Globus pallidus (tissue), 1 donor: ENCODE measurements at regions not wholly inside any gene's neighbourhood (a gene's known extent, or its start where the extent isn't known, plus 50 kb on each side); places are given as distances from the start of the nearest gene placed in this dataset.
"Not testable (repeated sequence)": the region's sequence is repeated elsewhere in the genome, so short reads cannot be mapped to it uniquely, and the experiment has no call there.

Experiments used
- DNase-seq: peaks from one replicate; pipeline ENCODE4 v3.0.0-alpha.2; 2015; ENCODE audit warnings: low spot score

DNA sequence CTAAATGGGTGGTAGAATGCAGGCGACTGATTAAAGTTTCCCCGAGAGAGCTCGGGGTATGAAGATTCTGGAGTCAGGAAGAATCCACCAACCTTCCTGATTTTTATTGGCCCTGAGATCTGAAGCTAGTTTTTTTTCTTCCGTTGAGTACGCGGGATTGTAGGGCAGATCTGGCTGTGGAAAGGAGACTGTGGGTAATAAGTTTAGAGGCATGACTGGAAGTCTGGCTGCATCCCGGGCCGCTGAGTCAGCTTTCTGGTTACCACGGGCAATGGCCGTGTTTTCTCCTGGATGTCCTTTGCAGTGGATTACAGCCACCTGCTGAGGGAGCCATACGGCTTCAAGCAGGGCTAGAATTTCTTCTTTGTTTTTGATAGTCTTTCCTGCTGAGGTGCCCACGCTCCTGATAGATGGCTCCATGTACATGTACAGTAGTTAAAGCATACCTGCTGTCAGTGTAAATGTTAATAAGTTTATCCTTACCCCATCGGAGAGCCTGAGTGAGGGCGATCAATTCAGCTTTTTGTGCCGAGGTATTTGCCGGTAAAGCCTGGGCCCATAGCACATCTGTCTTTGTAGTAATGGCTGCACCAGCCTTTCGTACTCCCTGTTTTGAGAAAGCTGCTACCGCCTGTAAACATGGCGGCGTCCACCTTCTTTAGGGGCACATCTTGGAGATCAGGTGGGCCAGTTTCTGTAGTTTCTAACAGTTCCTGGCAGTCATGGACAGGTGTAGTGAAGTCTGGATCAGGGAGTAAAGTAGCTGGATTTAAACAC, 154.0 kb downstream of the TRIM27 start:
- no peak for DNase-seq

DNA sequence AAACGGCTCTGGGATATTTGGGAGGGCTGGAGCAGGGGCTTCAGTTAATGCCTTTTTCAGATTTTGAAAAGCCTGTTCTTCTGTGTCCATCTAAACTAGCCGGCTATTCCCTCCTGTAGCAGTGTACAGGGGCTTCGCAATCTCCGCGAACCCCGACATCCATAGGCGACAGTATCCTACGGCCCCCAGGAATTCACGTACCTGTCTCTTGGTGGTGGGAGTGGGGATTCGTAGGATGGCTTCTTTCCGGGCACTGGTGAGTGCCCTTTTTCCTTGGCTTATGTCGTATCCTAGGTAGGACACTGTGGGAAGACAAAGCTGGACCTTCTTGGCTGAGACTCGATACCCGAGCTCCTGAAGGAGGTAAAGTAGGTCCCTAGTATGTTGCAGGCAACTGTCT, 153.1 kb downstream of the TRIM27 start:
- no peak for DNase-seq

DNA sequence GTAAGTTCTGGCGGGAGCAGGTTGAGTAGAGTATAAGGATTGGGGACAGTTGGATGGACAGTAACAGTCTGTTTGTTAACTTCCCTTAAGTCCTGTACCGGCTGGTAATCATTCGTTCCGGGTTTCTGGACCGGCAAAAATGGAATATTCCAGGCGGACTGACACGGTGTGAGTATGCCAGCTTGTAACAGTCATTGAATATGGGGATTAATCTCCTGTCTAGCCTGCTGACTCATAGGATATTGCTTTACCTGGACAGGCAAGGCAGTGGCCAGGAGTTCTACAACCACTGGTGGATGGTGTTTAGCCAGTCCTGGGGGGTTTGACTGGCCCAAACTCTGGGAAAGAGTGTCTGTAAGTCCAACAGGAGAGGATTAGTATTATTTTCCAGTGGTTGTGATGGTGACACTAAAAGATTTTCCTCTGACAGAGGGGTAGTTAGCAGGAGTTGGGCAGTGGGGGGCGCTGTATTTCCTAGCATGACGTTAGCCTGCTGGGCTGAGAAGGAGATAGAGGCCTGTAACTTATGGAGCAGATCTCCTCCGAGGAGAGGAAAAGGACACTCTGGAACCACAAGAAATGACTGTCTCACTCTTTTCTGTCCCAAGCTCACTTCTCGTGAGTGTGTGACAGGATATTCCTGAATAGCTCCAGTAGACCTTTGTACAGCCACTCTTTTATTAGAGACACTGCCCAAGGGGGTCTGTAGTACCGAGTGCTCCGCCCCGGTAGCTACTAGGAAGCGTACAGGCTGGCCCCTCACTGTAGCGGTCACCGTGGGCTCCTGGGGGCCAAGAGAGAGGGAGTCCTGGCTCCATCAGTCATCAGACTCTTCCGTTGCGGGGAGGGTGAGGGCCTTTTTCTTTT, 152.2 kb downstream of the TRIM27 start:
- DNase-seq, result no peak

DNA sequence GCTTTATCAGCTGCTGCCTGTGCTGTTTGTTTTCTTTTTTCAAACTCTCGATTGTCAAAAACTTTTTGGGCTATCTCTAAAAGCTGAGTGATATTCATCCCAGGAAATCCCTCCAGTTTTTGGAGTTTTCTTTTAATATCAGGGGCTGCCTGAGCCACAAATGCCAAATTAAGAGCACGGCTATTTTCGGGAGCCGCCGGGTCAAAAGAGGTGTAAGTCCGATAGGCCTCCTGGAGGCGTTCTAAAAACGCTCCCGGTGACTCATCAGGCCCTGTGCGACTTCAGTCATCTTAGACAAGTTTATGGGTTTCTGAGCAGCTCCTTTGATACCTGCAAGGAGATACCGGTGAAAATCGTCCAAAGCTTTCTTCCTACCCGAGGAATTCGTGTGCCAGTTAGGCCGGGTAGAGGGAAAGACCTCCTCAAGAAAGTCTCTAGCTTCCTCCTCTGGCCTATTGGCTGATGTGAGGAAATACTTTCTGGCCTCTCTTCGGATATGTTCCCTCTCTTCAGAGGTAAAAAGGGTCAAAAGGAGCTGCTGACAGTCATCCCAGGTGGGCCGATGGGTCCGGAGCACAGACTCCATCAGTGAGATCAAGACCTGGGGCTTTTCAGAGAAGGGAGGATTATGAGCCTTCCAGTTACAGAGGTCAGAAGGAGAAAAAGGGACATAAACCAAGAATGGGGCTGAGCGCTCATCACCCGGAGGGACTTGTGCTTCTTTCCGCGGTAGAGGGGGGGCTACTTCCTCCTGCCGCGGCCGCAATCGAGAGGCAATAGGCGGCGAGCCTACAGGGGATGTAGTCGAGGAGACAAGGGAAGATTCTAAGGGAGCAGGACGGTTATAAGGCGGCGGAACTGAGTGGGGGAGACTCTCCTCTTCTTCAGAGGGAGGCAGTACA, 151.1 kb downstream of the TRIM27 start:
- no peak for DNase-seq

GRCh38 chr6:28774292-28775051, 149.3 kb downstream of the TRIM27 start:
- DNase-seq, result no peak

DNA sequence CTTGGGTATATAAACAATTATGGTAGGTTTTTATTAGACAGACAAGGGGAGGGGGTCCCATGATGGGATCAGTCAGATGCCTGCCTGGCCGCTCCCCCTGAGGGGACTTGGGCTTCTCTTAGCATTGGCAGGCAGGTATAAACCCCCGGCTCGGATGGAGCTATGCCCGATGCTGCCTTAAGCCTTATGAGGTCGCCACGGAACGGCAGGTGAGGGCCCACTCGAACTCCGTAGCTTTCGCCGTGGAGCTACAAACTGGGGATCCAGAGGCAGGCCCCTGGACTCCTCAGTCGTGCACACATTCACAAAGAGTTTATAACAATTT, 148.8 kb downstream of the TRIM27 start:
- no peak for DNase-seq

- no peak for DNase-seq
Observed at GRCh38 chr6:28775405-28776129, 148.2 kb downstream of the TRIM27 start.

DNA sequence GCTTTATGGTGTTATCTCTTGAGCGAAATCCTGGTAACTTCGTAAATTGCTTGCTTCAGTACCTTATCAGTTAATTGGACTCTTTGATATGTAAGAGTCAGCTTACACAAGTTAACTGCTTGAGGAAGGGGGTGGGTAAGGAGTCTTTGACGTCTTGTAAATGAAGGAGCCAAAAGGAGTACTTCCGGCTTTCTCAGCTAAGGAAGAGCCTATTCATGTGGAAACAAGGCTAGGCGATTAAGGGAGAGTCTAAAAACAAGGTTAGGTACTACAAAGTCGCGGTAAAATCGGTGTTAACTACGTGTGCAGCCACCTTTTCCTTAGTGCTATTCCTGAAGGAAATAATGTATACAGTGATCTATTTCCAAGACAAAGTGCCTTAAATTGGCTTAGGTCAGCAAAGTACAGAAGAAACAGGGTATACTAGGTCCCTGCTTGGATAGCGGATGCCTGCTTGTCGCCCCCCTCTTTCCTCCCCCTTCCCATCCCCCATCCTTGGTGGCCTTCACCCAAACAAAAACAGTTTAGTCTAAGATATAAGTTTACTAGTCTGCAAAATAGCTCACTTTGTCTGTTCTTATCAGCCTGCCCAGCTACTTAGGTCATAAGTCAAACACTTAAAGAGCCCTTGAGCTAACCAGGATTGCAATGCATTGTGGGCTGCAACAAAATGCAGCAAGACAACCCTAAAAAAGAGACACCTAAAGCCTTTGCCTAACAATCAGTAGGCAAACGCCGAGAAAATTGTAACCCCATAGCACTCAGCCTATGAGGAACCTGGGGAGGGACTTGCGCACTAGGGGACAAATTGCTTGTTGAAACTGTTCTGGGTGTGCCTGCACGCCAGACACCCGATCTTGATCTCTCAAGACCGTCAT, 147.3 kb downstream of the TRIM27 start:
- DNase-seq, result no peak

GRCh38 chr6:28777147-28777461, 146.7 kb downstream of the TRIM27 start:
- no peak for DNase-seq

DNA sequence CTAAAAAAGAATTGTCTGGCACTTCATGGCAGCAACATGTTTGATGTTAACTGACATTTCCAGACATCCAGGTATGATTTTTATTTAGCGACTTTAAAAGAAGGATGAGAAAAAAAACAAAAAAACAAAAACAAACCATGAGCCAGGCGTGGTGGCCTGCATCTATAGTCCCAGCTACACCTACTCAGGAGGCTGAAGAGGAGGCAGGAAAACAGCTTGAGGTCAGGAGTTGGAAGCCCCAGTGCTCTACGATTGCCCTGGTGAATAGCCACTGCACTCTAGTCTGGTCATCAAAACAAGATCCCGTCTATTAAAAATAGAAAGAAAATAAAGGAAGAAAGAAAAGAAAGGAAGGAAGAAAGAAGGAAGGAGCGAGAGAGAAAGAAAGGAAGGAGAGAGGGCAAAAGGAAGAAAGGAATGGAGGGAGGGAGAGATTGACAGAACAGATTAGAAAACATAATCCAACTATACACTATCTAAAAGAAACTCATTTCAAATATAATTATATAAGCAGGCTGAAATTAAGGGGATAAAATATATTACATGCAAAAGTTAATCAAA, 141.6 kb downstream of the TRIM27 start:
- DNase-seq, result no peak

GRCh38 chr6:28785962-28786679, 137.7 kb downstream of the TRIM27 start:
- no peak for DNase-seq

- no peak for DNase-seq
Observed at GRCh38 chr6:28789553-28790083, 134.2 kb downstream of the TRIM27 start.

- no peak for DNase-seq
Observed at GRCh38 chr6:28791002-28791383, 132.8 kb downstream of the TRIM27 start.

GRCh38 chr6:28794175-28795002, 129.4 kb downstream of the TRIM27 start:
- DNase-seq, result no peak

- not testable (repeated sequence) for DNase-seq
Observed at GRCh38 chr6:28800647-28801046, 123.1 kb downstream of the TRIM27 start.

- DNase-seq, result no peak
Observed at GRCh38 chr6:28802417-28803336, 121.1 kb downstream of the TRIM27 start.

GRCh38 chr6:28803337-28803709, 120.5 kb downstream of the TRIM27 start:
- no peak for DNase-seq
